ENCODE measurements at regions not wholly inside any gene's neighbourhood (a gene's known extent, or its start where the extent isn't known, plus 50 kb on each side); places are given as distances from the start of the nearest gene placed in this dataset.

DNA sequence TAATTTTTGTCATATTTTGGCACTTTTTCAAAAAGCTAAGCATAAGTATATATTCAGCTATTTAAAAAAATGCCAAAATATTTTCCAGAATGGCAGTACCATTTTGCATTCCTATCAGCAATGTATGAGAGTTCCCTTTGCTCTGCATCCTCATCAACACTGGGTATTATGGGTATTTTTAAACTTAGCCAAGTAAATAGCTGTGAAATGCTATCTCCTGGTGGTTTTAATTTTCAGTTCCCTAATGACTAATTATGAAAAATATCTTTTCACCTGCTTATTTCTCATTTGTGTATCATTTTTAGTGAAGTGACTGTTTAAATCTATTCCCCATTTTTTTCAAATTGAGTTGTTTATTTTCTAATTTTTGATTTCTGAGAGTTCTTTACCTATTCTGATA is 199.7 kb upstream of the NECTIN3 start:
- no TSS peak for BruUV-seq (replicated peaks)
- TF ChIP-seq, protein P1, sequence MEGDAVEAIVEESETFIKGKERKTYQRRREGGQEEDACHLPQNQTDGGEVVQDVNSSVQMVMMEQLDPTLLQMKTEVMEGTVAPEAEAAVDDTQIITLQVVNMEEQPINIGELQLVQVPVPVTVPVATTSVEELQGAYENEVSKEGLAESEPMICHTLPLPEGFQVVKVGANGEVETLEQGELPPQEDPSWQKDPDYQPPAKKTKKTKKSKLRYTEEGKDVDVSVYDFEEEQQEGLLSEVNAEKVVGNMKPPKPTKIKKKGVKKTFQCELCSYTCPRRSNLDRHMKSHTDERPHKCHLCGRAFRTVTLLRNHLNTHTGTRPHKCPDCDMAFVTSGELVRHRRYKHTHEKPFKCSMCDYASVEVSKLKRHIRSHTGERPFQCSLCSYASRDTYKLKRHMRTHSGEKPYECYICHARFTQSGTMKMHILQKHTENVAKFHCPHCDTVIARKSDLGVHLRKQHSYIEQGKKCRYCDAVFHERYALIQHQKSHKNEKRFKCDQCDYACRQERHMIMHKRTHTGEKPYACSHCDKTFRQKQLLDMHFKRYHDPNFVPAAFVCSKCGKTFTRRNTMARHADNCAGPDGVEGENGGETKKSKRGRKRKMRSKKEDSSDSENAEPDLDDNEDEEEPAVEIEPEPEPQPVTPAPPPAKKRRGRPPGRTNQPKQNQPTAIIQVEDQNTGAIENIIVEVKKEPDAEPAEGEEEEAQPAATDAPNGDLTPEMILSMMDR (conservative IDR thresholded peaks at IDR 0.05; ENCODE audit: low read depth, low read length), result no peak
- TF ChIP-seq EZH2 (IDR thresholded peaks at IDR 0.05; ENCODE audit: borderline replicate concordance, low read depth, low read length, poor library complexity, severe bottlenecking), result no peak
- no peaks in the 10 kb centered on the region for H3K36me3 ChIP-seq (ENCODE audit: insufficient read depth, low read length, poor library complexity, severe bottlenecking)
- DNase-seq (ENCODE audit: low spot score), result no peak
- H3K4me1 ChIP-seq (ENCODE audit: insufficient read depth, low read length, poor library complexity, severe bottlenecking), result no peaks in the 10 kb centered on the region
- POLR2A ChIA-PET (ENCODE audit: low non-redundant PET), result no interaction called here
- H3K4me3 ChIP-seq (ENCODE audit: low read depth, low read length, poor library complexity, severe bottlenecking), result no peak overlapping the region
- H3K27me3 ChIP-seq (replicated peaks; ENCODE audit: insufficient read depth, low read depth, low read length, poor library complexity), result no peaks in the 10 kb centered on the region
- no peak overlapping the region for H3K27ac ChIP-seq (ENCODE audit: low read depth, low read length, poor library complexity, severe bottlenecking)
- intact Hi-C loops (cut with micrococcal nuclease; ENCODE audit: unreplicated experiment), result no loop called here
- H3K9me3 ChIP-seq (ENCODE audit: low read depth, low read length, poor library complexity, severe bottlenecking), result peaks cover 6% of the 10 kb centered on the region
- CTCF ChIA-PET, result no interaction called here

DNA sequence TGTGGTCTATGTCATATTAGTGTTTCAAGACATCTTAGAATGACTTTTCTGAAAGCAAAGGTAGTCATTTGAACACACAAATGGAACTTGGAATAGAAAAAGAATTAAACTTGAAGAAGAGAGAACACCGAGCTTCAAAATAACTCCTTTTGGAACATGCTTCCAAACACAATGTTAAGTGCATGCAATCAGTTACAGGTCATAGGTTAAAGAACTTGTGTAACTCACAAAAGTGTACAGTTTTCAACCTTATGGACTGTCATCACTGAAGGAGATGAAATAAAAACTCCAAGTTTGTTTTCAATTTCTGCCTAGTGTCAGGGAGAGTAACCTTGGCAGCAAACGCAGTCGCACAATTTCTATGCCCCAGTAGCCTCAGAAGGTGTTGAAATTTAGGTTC is 192.9 kb upstream of the NECTIN3 start:
- H3K36me3 ChIP-seq (ENCODE audit: insufficient read depth, low read length, poor library complexity, severe bottlenecking), result no peaks in the 10 kb centered on the region
- intact Hi-C loops (cut with micrococcal nuclease; ENCODE audit: unreplicated experiment), result no loop called here
- POLR2A ChIA-PET (ENCODE audit: low non-redundant PET), result no interaction called here
- peaks cover 6% of the 10 kb centered on the region for H3K9me3 ChIP-seq (ENCODE audit: low read depth, low read length, poor library complexity, severe bottlenecking)
- H3K27me3 ChIP-seq (replicated peaks; ENCODE audit: insufficient read depth, low read depth, low read length, poor library complexity), result no peaks in the 10 kb centered on the region
- no peak overlapping the region for H3K4me3 ChIP-seq (ENCODE audit: low read depth, low read length, poor library complexity, severe bottlenecking)
- no peak for TF ChIP-seq EZH2 (IDR thresholded peaks at IDR 0.05; ENCODE audit: borderline replicate concordance, low read depth, low read length, poor library complexity, severe bottlenecking)
- TF ChIP-seq, protein P1 (conservative IDR thresholded peaks at IDR 0.05; ENCODE audit: low read depth, low read length), result no peak
- H3K27ac ChIP-seq (ENCODE audit: low read depth, low read length, poor library complexity, severe bottlenecking), result no peak overlapping the region
- no peak for DNase-seq (ENCODE audit: low spot score)
- H3K4me1 ChIP-seq (ENCODE audit: insufficient read depth, low read length, poor library complexity, severe bottlenecking), result no peaks in the 10 kb centered on the region
- CTCF ChIA-PET, result interaction anchor here (0.6 kb wide), 1 partner anchor 843 kb away, joined by 5 read pairs; no protein-coding TSS in a partner anchor
- no TSS peak for BruUV-seq (replicated peaks)

DNA sequence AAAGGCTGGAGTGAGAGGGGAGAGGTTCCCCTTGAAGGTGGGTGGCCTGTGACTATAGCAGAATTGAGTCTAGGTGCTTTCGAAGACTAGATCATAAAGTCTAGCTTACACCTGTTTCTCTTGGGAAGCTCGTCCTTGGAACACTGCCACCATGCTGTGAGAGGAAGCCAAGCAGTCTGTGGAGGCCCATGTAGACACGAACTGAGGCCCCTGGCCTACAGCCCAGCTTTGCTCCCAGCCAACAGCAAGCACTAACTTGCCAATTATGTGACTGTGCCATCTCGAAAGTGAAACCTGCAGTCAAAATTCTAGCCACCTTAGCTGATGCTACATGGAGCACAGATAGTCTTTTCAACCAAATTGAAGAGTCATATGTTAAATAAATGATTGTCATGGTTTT is 190.5 kb upstream of the NECTIN3 start:
- Histone ChIP-seq H3K36me3 (ENCODE audit: insufficient read depth, low read length, poor library complexity, severe bottlenecking) (no peaks in the 10 kb centered on the region), H3K27me3 (replicated peaks; ENCODE audit: insufficient read depth, low read depth, low read length, poor library complexity) (no peaks in the 10 kb centered on the region), H3K27ac (ENCODE audit: low read depth, low read length, poor library complexity, severe bottlenecking) (no peak overlapping the region), H3K4me1 (ENCODE audit: insufficient read depth, low read length, poor library complexity, severe bottlenecking) (no peaks in the 10 kb centered on the region), H3K9me3 (ENCODE audit: low read depth, low read length, poor library complexity, severe bottlenecking) (no peaks in the 10 kb centered on the region), H3K4me3 (ENCODE audit: low read depth, low read length, poor library complexity, severe bottlenecking) (no peak overlapping the region)
- POLR2A ChIA-PET (ENCODE audit: low non-redundant PET), result no interaction called here
- intact Hi-C loops (cut with micrococcal nuclease; ENCODE audit: unreplicated experiment), result no loop called here
- BruUV-seq (replicated peaks), result no TSS peak
- CTCF ChIA-PET, result interaction anchor here (0.5 to 1.2 kb wide), 2 partner anchors 199 to 1186 kb away, joined by 5 to 12 read pairs; no protein-coding TSS in a partner anchor
- TF ChIP-seq EZH2 (IDR thresholded peaks at IDR 0.05; ENCODE audit: borderline replicate concordance, low read depth, low read length, poor library complexity, severe bottlenecking), result no peak
- TF ChIP-seq, protein P1 (conservative IDR thresholded peaks at IDR 0.05; ENCODE audit: low read depth, low read length), result peak; percentile 41
- peak; percentile 42 for DNase-seq (ENCODE audit: low spot score)

All from A673 (cell line).